Midbrain (tissue), 1 donor: ENCODE measurements at regions not wholly inside any gene's neighbourhood (a gene's known extent, or its start where the extent isn't known, plus 50 kb on each side); places are given as distances from the start of the nearest gene placed in this dataset.
"Not testable (repeated sequence)": the region's sequence is repeated elsewhere in the genome, so short reads cannot be mapped to it uniquely, and the experiment has no call there.

Source experiments
- DNase-seq: peaks from one replicate; lab custom pipeline; 2025; lab: John Stamatoyannopoulos, UW

- not testable (repeated sequence) for DNase-seq
These were observed 126.3 kb upstream of the CAV2 start for GRCh38 chr7:116373229-116373628.

- DNase-seq, result no peak
These were observed 121.8 kb upstream of the CAV2 start for GRCh38 chr7:116377721-116378120.

GRCh38 chr7:116380025-116380424, 119.5 kb upstream of the CAV2 start:
- DNase-seq, result no peak

- no peak for DNase-seq
These were observed 117.2 kb upstream of the CAV2 start for GRCh38 chr7:116382375-116382774.

- DNase-seq, result no peak
These were observed 114.5 kb upstream of the CAV2 start for GRCh38 chr7:116384936-116385635.

GRCh38 chr7:116386674-116387073, 112.9 kb upstream of the CAV2 start:
- no peak for DNase-seq

- no peak for DNase-seq
These were observed 109.2 kb upstream of the CAV2 start for GRCh38 chr7:116390363-116390762.

- DNase-seq, result no peak
These were observed 106.7 kb upstream of the CAV2 start for GRCh38 chr7:116392806-116393205.

GRCh38 chr7:116393654-116394053, 105.9 kb upstream of the CAV2 start:
- no peak for DNase-seq

- DNase-seq, result no peak
These were observed 105.4 kb upstream of the CAV2 start for GRCh38 chr7:116394106-116394505.

- no peak for DNase-seq
These were observed 104.3 kb upstream of the CAV2 start for GRCh38 chr7:116395141-116395791.

GRCh38 chr7:116398672-116399071, 100.9 kb upstream of the CAV2 start:
- DNase-seq, result no peak

GRCh38 chr7:116399819-116400218, 99.7 kb upstream of the CAV2 start:
- DNase-seq, result no peak

- DNase-seq, result no peak
These were observed 99.0 kb upstream of the CAV2 start for GRCh38 chr7:116400522-116400921.

- DNase-seq, result no peak
These were observed 97.8 kb upstream of the CAV2 start for GRCh38 chr7:116401711-116402110.

- DNase-seq, result no peak
These were observed 96.3 kb upstream of the CAV2 start for GRCh38 chr7:116403265-116403664.

GRCh38 chr7:116404389-116404788, 95.1 kb upstream of the CAV2 start:
- DNase-seq, result no peak

GRCh38 chr7:116405810-116406209, 93.7 kb upstream of the CAV2 start:
- no peak for DNase-seq

GRCh38 chr7:116407165-116407564, 92.4 kb upstream of the CAV2 start:
- no peak for DNase-seq

GRCh38 chr7:116408166-116408565, 91.4 kb upstream of the CAV2 start:
- no peak for DNase-seq

GRCh38 chr7:116408831-116409453, 90.6 kb upstream of the CAV2 start:
- DNase-seq, result not testable (repeated sequence)

GRCh38 chr7:116410694-116411093, 88.8 kb upstream of the CAV2 start:
- not testable (repeated sequence) for DNase-seq

GRCh38 chr7:116417593-116418345, 81.8 kb upstream of the CAV2 start:
- DNase-seq, result peak; percentile 16
